MG63 (cell line): ENCODE measurements at regions not wholly inside any gene's neighbourhood (a gene's known extent, or its start where the extent isn't known, plus 50 kb on each side); places are given as distances from the start of the nearest gene placed in this dataset.
A peak's percentile ranks its signal among the peaks of the same experiment; 100 is the strongest.

ENCODE experiments used
- DNase-seq: peaks from one replicate; pipeline ENCODE4 v3.0.0-alpha.2; 2020
- H3K27me3 ChIP-seq: fragments of 250-450 bp; sonication (Bioruptor Pico); 2 replicates; pipeline ENCODE4 v1.5.1; 2020; ENCODE audit warnings: mild to moderate bottlenecking, moderate library complexity
- H3K36me3 ChIP-seq: fragments of 250-450 bp; sonication (Bioruptor Pico); 2 replicates; pipeline ENCODE4 v1.5.1; 2020; ENCODE audit warnings: mild to moderate bottlenecking, moderate library complexity
- H3K4me3 ChIP-seq: fragments of 250-450 bp; sonication (Bioruptor Pico); 2 replicates; pipeline ENCODE4 v1.5.1; 2020; ENCODE audit warnings: mild to moderate bottlenecking, moderate library complexity
- H3K9me3 ChIP-seq: fragments of 250-450 bp; sonication (Bioruptor Pico); 2 replicates; pipeline ENCODE4 v1.5.1; 2020; ENCODE audit warnings: mild to moderate bottlenecking, moderate library complexity

DNA sequence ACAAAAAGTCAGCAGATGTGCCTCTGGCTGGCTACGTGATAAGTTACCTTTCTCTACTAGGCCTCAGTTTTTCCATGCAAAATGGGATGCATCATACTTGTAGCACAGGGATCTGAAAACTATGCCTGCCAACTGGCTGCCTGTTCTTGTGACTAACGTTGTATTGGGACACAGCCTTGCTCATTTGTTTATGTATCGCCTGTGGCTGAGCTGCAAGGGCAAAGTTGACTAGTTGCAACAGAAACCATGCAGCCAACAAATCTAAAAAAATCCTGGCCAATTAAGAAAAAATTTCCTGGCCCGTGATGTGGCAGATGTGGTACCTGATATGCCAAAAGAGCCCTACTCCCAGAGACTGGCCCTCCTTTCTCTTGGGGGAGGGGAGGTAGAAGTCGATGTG, 131.3 kb downstream of the SEC61B start:
- H3K9me3 ChIP-seq = no peaks in the 10 kb centered on the region
- no peak overlapping the region for H3K4me3 ChIP-seq
- peak; percentile 89 for DNase-seq
- no peaks in the 10 kb centered on the region for H3K36me3 ChIP-seq
- H3K27me3 ChIP-seq = no peaks in the 10 kb centered on the region

GRCh38 chr9:99354104-99354503, 132.0 kb downstream of the SEC61B start:
- no peaks in the 10 kb centered on the region for H3K27me3 ChIP-seq
- no peak overlapping the region for H3K4me3 ChIP-seq
- DNase-seq = no peak

DNA sequence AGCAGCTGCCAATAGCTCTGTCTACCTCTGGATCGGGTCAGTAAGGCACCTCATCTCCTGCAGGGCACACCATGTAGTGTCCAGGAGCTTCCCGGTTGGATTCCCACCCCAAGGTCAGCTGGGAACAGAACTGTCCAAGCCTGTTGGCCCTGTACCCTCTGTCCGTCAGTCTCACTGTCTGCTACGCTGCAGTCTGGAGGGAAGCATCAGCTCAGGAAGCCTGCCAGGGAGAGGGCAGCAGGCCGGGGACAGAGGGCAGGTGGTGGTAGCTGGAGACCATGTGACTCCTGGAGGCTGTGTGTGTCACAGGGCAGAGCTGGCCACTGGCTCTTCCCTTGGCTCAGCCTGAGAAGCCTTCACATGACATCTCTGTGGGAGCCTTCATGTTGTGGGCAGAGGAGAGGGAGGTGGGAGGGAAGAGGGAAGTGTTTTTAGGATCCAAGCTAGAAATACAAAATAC, 134.5 kb downstream of the SEC61B start:
- DNase-seq = peak; percentile 78
- no peaks in the 10 kb centered on the region for H3K36me3 ChIP-seq
- no peaks in the 10 kb centered on the region for H3K9me3 ChIP-seq
- no peaks in the 10 kb centered on the region for H3K27me3 ChIP-seq
- H3K4me3 ChIP-seq = no peak overlapping the region

More at GRCh38 chr9:99354104-99354503, 132.0 kb downstream of the SEC61B start:
- H3K36me3 ChIP-seq = no peaks in the 10 kb centered on the region
- H3K9me3 ChIP-seq = no peaks in the 10 kb centered on the region

GRCh38 chr9:99357575-99357974, 135.5 kb downstream of the SEC61B start:
- no peak overlapping the region for H3K4me3 ChIP-seq
- peak; percentile 76 for DNase-seq

DNA sequence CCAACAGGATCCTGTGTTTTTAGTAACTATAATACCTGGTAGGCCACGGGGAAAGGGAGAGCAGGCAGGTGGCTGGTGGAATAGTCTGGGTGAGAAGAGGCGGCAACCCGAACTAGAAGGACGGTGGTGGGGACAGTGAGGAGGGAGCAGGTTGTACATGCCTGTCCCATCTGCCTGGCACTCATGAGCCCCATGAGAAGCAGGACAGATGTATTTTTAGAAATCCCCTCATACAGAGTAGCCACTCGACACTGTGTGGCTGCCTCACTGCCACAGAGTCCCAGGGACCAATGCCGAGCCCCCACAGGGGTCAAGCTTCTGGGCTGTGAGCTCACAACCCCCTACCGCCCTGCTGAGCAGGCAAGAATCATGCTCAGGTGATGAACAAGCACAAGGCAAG, 136.6 kb downstream of the SEC61B start:
- no peak overlapping the region for H3K4me3 ChIP-seq
- no peak for DNase-seq
- H3K9me3 ChIP-seq = no peaks in the 10 kb centered on the region
- no peaks in the 10 kb centered on the region for H3K36me3 ChIP-seq
- H3K27me3 ChIP-seq = no peaks in the 10 kb centered on the region

More at GRCh38 chr9:99357575-99357974, 135.5 kb downstream of the SEC61B start:
- Histone ChIP-seq H3K36me3 (no peaks in the 10 kb centered on the region), H3K9me3 (no peaks in the 10 kb centered on the region), H3K27me3 (no peaks in the 10 kb centered on the region)

DNA sequence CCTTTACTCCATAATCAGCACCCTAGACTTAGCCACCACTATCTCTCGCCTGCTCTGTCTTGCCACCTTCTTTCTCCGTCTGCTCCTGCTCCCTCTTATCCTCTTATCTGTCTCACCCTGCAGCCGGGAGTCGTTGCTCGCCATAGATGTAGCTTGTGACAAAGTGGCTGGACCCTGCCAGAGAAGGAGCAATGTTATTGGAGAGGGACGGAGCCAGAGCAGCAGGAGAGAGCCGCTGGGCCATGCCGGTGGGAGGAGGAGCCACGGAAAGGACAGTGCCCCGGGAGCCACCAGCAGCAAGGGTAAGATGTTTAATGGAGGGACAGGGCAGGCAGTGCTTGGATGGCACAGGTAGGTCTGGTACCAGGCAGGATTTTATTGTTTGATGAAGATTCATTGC, 137.3 kb downstream of the SEC61B start:
- H3K36me3 ChIP-seq = no peaks in the 10 kb centered on the region
- no peak for DNase-seq
- H3K27me3 ChIP-seq = no peaks in the 10 kb centered on the region
- H3K4me3 ChIP-seq = no peak overlapping the region
- H3K9me3 ChIP-seq = no peaks in the 10 kb centered on the region

DNA sequence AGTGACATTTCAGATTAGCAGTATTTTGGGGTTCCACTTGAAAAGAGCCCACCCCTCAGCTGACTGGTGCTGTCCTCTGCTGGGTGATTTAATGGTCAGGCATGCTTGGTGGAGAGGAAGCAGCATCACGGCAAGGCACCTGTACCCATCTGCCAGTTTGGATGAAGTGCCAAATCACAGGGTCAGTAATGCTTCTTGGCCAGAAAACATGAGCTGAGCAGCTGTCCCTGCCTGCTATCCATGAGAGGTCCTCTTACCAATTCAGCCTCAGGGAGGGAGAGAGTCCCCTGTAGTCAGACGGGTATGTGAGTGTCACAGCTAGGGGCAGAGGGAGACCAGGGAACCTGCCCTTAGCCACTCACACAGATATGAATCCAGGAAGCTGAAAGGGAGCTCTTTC, 137.9 kb downstream of the SEC61B start:
- no peak for DNase-seq
- H3K27me3 ChIP-seq = no peaks in the 10 kb centered on the region

GRCh38 chr9:99361817-99362216, 139.7 kb downstream of the SEC61B start:
- no peaks in the 10 kb centered on the region for H3K27me3 ChIP-seq
- H3K9me3 ChIP-seq = no peaks in the 10 kb centered on the region
- no peak overlapping the region for H3K4me3 ChIP-seq
- no peaks in the 10 kb centered on the region for H3K36me3 ChIP-seq
- no peak for DNase-seq

More for the DNA sequence above, 137.9 kb downstream of the SEC61B start:
- Histone ChIP-seq H3K4me3 (no peak overlapping the region), H3K36me3 (no peaks in the 10 kb centered on the region), H3K9me3 (no peaks in the 10 kb centered on the region)

DNA sequence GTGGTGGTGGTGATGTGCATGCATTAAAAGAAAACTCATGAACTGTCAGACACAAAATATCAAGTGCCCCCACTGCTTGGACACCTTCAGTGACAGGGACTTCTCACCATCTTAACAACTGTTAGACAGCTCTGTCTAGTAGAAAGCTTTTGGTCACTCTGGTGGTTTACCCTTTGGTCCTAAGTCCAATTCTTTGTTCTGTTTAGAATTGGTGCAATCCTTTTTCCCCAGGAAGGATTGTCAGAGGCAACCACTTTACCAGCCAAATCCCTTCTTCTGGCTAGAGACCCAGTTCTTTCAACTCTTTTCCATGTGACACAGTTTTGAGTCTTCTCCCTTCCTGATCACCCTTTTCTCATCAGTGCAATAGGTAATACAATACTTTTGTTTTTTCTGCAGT, 140.2 kb downstream of the SEC61B start:
- H3K4me3 ChIP-seq = no peak overlapping the region
- no peaks in the 10 kb centered on the region for H3K27me3 ChIP-seq
- no peaks in the 10 kb centered on the region for H3K36me3 ChIP-seq
- DNase-seq = no peak
- no peaks in the 10 kb centered on the region for H3K9me3 ChIP-seq

GRCh38 chr9:99363509-99363908, 141.4 kb downstream of the SEC61B start:
- DNase-seq = no peak
- no peaks in the 10 kb centered on the region for H3K36me3 ChIP-seq
- no peaks in the 10 kb centered on the region for H3K9me3 ChIP-seq
- H3K27me3 ChIP-seq = no peaks in the 10 kb centered on the region
- H3K4me3 ChIP-seq = no peak overlapping the region

DNA sequence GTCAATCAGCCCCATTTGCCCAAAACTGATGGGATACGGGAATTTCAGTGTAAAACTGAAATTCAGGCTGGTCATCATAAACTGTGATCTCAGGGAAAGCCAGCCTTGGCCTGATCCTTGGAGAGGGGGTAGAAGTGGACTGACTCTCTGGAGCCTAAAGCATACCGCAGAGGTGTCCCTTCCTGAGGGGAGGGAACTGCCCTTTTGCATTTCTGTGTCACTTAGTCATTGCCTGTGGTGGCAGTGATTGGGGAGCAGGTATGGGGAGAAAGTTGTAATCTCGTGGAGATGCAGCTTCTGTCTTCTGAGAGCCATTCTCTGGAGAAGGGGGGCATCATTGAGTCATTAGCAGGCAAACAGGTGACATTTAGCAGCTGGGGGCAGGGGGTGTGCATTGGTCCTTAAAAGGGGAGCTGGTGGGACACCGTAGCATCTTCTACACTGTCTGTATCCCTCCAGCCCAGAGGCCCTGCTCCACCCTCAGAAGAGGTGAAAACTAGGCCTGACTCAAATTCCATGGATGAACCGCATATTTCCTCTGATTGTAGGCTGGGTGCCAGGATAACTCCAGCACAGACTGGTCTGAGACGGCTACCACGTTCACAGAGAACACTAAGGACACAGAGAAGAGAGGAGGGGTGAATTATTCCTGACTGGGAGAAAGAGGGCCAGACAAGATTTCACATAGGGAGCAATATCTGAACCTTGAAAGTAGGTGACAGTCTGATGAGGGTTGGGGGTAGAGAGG, 143.3 kb downstream of the SEC61B start:
- H3K9me3 ChIP-seq = no peaks in the 10 kb centered on the region
- no peak for DNase-seq
- H3K36me3 ChIP-seq = no peaks in the 10 kb centered on the region
- H3K4me3 ChIP-seq = no peak overlapping the region
- H3K27me3 ChIP-seq = no peaks in the 10 kb centered on the region

- no peak overlapping the region for H3K4me3 ChIP-seq
- no peaks in the 10 kb centered on the region for H3K9me3 ChIP-seq
- DNase-seq = no peak
- no peaks in the 10 kb centered on the region for H3K27me3 ChIP-seq
- H3K36me3 ChIP-seq = no peaks in the 10 kb centered on the region
Observed at GRCh38 chr9:99366183-99366582, 144.1 kb downstream of the SEC61B start.

DNA sequence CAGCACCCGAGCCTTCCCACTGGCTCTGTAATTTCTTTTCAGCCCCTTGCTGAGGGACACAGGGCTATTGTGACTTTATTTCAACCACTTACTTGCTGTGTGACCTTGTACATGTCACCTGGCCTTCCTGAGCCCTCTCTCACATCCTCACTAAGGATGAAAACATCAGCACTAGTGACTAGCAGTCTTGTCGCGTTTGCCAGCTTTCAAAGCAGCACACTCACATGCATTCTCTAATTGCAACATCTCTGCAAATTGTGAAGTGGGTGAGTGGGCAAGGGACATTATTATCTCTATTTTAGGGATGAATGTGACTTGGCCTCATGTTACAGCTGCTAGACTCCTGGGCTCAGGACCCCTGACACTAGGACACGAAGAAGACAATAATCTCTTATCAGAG, 144.5 kb downstream of the SEC61B start:
- no peak for DNase-seq
- Histone ChIP-seq H3K9me3 (no peaks in the 10 kb centered on the region), H3K36me3 (no peaks in the 10 kb centered on the region)

GRCh38 chr9:99368341-99369326, 146.6 kb downstream of the SEC61B start:
- Histone ChIP-seq H3K27me3 (no peaks in the 10 kb centered on the region), H3K36me3 (no peaks in the 10 kb centered on the region), H3K9me3 (no peaks in the 10 kb centered on the region), H3K4me3 (peak overlapping the region; percentile 26)
- DNase-seq = peak; percentile 19

More for the DNA sequence above, 144.5 kb downstream of the SEC61B start:
- H3K4me3 ChIP-seq = no peak overlapping the region
- no peaks in the 10 kb centered on the region for H3K27me3 ChIP-seq

DNA sequence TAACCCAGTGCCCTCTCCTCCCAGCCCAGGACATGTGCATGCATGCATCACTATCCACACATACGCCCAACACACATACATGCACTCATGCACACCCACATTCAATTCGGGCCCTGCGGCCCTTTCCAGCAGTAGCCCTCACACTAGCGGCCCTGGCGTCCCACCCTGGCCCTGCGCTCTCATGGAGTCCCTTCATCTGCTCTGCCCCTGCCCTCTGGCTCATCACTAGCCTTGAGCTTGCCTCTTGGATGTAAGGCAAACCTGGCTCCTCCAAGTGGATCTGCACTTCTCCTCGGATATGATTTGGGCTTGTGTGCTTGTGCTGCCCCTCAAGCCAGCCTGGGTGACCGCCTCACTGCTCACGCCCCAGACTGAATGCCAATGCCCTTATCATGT, 147.2 kb downstream of the SEC61B start:
- Histone ChIP-seq H3K27me3 (no peaks in the 10 kb centered on the region), H3K4me3 (no peak overlapping the region), H3K36me3 (no peaks in the 10 kb centered on the region), H3K9me3 (no peaks in the 10 kb centered on the region)
- DNase-seq = no peak

DNA sequence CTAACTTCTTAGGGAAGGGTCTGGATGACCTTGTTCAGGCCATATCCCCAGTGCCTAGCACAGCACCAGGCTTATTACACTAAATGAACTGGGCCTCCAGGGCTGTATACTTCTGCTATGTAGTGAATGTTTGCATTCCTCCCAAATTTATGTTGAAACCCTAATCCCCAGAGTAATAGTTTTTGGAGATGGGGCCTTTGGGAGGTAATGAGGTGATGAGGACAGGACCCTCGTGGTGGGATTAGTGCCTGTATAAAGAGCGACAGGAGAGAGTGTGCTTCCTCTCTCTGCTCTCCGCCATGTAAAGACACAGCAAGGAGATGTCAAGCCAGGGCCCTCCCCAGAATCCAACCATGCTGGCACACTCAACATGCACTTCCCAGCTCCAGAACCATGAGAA, 148.3 kb downstream of the SEC61B start:
- H3K36me3 ChIP-seq = no peaks in the 10 kb centered on the region
- no peak overlapping the region for H3K4me3 ChIP-seq

GRCh38 chr9:99371376-99371775, 149.3 kb downstream of the SEC61B start:
- no peak overlapping the region for H3K4me3 ChIP-seq
- H3K27me3 ChIP-seq = no peaks in the 10 kb centered on the region
- no peaks in the 10 kb centered on the region for H3K9me3 ChIP-seq
- no peaks in the 10 kb centered on the region for H3K36me3 ChIP-seq
- DNase-seq = no peak

More for the DNA sequence above, 148.3 kb downstream of the SEC61B start:
- Histone ChIP-seq H3K27me3 (no peaks in the 10 kb centered on the region), H3K9me3 (no peaks in the 10 kb centered on the region)
- no peak for DNase-seq
